ENCODE measurements at regions not wholly inside any gene's neighbourhood (a gene's known extent, or its start where the extent isn't known, plus 50 kb on each side); places are given as distances from the start of the nearest gene placed in this dataset.

DNA sequence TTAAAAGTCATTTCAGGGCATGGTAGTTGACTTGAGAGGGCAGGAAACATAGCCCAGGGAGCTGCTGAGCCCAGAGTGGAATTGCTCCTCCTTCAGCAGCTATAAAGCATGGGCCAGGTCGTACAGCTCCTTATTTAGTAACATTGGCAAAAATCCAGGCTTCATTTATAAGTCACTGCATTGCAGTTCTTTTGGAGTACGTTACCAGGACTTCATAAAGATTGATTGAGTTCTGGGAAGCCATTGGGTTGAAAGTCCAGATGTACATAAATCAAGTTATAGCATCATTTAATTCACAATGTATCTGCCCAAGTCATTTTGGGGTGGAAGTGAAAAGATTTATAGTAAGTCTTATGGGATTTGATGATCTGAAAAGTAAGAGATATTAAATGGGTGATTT, 53.0 kb upstream of the ANKEF1 start:
- no peak for DNase-seq

GRCh38 chr20:9978397-9979004, 56.3 kb upstream of the ANKEF1 start:
- DNase-seq = no peak

DNA sequence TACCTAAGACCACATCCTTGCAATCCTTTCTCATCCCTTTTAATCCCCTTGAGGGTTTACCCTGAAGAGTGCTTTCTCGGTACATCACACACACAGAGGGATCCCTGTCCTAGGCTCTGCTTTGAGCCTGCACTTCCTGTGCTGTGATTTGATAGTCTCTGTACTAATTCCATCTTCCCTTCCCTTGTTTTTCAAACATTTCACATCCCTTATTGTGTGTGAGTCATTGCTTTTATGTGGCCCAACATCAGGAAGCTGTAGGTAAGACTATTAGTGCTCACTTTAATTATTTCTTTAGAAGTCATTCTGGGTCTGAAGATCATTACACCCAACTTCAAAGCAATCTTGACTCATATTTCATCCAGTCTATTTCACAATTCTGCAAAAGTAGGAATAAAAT, 57.2 kb upstream of the ANKEF1 start:
- no peak for DNase-seq

- no peak for DNase-seq
These were observed 60.5 kb upstream of the ANKEF1 start for GRCh38 chr20:9974324-9974723.

DNA sequence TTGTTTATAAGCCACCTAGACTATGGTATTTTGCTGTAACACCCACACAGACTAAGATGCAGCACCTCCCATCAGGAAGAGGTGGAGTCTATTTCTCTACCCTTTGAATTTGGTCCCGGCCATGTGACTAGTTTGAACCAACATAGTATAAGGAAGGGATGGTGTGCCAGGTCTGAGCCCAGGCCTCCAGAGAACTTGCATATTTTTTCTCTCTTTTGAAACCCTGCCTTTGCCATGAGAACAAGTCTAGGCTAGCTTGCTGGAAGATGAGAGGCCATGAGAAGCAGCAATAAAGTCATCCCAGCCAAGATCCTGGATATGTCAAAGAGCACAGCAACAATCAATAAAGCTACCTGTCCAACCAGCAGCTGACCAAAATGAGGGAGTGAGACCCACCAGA, 63.0 kb upstream of the ANKEF1 start:
- DNase-seq = no peak

DNA sequence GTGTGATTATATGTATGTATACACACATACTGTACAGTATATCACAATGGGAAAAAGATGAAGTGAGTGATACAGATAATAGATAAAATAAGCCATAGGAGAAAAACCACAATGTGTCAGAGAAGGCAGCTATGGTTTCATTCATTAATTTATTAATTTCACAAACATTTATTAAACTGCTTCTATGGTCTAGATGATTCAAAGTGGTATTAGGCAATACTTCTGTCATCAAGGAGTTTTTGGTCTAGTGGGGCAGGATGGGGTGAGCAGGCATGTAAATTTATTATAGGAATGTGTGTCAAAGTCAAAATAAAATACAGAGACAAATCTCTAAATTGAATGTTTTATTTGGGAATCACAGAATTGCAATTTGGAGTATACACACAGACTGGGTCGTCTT, 65.2 kb upstream of the ANKEF1 start:
- DNase-seq = no peak

- DNase-seq = no peak
These were observed 66.8 kb upstream of the ANKEF1 start for GRCh38 chr20:9968015-9968414.

DNA sequence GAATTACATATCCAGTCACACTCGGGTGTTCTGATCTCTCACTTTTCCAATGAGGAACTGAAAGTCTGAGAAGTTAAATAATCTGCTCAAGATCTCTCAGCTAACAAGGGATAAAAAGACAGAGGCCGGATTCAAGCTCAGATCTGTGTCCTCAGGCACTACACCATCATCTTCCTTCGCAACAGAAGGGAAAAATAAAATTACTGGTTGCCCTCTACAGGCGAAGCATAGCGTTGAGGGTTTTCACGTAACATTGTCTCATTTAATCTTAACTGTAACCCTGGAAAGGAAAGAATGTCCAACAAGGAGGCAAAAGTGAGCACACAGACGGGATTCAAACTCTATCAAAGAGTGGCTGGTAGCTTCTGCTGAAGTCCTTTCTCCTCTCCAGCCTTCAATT, 67.8 kb upstream of the ANKEF1 start:
- no peak for DNase-seq

GRCh38 chr20:9963029-9963428, 71.8 kb upstream of the ANKEF1 start:
- DNase-seq = no peak

DNA sequence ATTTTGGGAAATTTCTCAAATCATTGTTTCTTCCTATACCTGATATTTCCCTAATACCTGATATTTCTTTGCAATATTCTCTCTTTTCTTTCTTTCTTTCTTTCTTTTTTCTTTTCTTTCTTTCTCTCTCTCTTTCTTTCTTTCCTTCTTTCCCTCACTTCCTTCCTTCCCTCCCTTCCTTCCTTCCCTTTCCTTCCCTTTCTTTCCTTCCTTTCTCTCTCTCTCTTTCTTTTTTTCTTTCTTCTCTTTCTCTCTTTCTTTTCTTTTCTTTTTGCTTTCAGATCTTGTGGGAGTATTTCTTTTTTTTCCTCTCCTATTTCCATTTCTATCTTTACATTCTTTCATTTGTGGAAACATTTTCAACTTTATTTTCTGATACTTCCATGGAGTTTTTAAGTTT, 76.1 kb upstream of the ANKEF1 start:
- no peak for DNase-seq

DNA sequence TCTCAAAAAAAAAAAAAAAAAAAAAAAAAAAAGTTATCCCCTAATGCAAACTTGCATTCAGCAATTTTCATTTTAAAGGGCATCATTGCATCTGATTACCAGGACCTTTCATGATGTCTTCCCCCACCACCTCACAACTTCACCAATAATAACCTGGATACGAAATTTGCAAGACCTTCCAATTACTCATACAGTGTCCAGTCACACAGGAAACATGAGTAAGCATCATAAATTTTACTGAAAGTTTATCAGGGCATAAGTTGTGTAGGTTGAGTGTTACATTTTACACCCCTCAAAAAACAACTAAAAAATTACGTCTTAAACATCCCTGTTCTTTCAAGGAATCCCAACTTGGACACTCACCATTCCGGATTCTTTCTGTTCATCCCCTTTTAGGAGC, 79.1 kb upstream of the ANKEF1 start:
- no peak for DNase-seq

DNA sequence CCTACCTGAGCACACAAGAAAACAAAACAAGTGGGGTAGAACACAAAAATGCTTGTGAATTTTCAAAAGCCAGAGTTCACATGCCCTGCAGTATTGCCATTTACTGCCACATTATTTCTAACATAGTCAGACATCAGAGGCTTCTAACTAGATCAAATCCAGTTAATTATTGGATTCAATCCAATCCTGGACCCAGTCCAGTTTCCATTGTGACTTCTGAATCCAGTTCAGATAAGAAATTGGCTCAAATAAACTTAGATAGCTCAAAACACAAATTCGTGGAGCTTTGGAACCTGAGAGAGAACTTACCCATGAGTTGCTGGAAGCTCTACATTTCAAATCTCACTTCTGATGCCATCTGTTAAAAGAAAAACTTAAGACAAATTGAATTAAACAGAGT, 85.2 kb upstream of the ANKEF1 start:
- no peak for DNase-seq

DNA sequence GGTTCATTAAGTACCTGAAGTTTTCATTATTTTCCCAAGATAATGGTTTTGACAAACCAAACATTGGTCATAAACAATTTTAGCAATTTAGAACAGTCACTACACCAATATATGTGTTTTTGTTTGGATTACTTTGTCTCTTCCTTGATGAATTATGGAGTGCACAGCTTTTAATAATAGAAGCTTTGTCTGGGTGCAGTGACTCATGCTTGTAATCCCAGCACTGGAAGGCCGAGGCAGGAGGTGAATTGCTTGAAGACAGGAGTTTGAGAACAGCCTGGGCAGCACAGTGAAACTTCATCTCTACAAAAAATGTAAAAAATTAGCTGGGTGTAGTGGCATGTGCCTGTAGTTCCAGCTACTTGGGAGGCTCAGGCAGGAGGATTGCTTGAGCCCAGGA, 89.4 kb upstream of the ANKEF1 start:
- no peak for DNase-seq

GRCh38 chr20:9942736-9943135, 92.1 kb upstream of the ANKEF1 start:
- no peak for DNase-seq

GRCh38 chr20:9940329-9940728, 94.5 kb upstream of the ANKEF1 start:
- DNase-seq = no peak

DNA sequence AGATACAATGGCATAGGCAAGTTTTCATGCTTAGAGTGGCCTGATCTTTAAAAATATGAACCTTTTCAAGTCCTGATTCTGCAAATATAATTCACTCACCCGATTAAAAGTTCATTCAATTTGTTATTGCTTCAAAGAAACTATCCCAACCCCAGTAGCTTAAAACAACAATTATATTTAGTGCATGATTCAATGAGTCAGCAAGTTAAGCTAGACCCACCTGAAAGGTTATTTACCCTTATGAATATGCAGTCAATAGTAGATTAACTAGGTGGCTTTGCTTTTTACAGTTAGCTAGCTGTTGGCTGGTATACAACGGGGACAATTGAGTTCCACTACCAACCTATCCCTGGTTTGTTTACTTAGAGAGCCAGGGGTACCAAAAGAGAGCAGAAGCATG, 95.6 kb upstream of the ANKEF1 start:
- DNase-seq = no peak

DNA sequence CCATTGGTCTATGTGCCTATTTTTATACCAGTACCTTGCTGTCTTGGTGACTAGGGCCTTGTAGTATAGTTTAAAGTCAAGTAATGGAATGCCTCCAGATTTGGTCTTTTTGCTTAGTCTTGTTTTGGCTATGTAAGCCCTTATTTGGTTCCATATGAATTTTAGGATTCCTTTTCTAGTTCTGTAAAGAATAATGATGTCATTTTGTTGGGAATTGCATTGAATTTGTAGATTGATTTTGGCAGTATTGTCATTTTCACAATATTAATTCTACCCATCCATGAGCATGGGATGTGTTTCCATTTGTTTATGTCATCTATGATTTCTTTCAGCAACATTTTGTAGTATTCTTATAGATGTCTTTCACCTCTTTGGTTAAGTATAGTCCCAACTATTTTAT, 96.4 kb upstream of the PAK5 start:
- DNase-seq = no peak

DNA sequence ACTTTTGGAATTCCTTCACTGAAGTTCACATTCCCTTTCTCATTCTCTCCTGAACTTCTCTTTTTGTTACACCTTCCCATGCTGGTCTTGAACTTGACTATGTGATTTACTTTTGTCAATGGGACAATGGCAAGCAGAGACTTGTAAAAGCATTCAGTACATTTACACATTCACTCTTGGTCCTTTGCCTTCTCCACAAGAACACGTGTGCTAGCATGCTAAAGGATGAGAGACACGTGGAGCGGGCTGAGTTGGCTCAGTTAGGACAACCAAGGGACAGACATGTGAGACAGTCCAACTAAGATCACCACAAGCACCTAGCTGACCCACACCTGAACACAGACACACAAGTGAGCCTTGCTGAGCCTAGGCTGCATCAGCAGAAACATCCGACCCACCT, 91.3 kb upstream of the PAK5 start:
- no peak for DNase-seq

DNA sequence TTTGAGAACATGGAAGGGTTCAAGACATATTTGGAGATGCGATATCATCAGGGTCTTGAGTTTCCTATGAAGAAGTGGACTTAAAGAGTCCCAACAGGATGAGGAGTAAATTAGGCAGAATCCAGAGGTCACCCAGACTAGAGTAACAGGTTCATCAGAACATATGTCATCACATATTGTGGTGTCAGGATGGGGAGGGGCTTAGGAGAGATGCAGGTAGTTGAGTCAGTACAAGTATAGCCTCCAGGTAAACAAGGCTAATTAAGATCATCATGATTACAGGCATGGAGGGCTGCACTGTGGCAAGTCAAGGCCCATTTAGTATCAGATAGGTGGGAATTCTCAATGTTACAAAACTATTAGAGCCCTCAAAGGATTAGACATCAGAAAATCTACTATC, 90.1 kb upstream of the PAK5 start:
- DNase-seq = no peak

GRCh38 chr20:9928281-9928737, 89.4 kb upstream of the PAK5 start:
- no peak for DNase-seq

- DNase-seq = no peak
These were observed 88.3 kb upstream of the PAK5 start for GRCh38 chr20:9927224-9927623.

DNA sequence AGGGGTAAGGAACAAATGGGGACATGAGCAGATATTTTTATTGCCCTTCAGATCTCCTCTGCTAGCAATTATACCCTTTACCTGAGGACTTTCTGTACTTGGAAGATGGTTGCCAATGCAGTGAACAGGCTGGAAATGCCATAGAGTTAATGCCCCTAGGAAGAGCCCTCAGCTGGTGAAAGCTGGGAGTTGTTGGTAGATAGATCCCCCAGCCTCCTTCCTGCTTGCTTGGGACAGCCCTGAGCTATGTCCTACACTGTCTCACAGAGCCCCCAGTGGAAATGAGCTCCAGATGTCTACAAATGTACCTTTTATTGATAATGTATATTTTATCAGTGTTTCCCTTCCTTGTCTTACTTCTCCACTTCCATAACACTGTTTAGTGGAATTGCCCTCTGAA, 87.6 kb upstream of the PAK5 start:
- no peak for DNase-seq

GRCh38 chr20:9926007-9926406, 87.1 kb upstream of the PAK5 start:
- DNase-seq = no peak

- no peak for DNase-seq
These were observed 84.8 kb upstream of the PAK5 start for GRCh38 chr20:9923648-9924047.

GRCh38 chr20:9920866-9921265, 82.0 kb upstream of the PAK5 start:
- DNase-seq = no peak
